ENCODE measurements at regions not wholly inside any gene's neighbourhood (a gene's known extent, or its start where the extent isn't known, plus 50 kb on each side); places are given as distances from the start of the nearest gene placed in this dataset.

- H3K27ac ChIP-seq: no peak overlapping the region
- DNase-seq (ENCODE audit: low spot score): no peak
- H3K4me3 ChIP-seq: no peak overlapping the region
- TF ChIP-seq CTCF (IDR thresholded peaks at IDR 0.05): no peak
These were observed 73.5 kb downstream of the GLUD2 start for GRCh38 chrX:121120690-121121605.

GRCh38 chrX:121122332-121122731, 74.9 kb downstream of the GLUD2 start:
- DNase-seq (ENCODE audit: low spot score): no peak
- no peak for TF ChIP-seq CTCF (IDR thresholded peaks at IDR 0.05)
- Histone ChIP-seq H3K27ac (no peak overlapping the region), H3K4me3 (no peak overlapping the region)

- no peak for TF ChIP-seq CTCF (IDR thresholded peaks at IDR 0.05)
- DNase-seq (ENCODE audit: low spot score): no peak
- no peak overlapping the region for H3K4me3 ChIP-seq
- no peak overlapping the region for H3K27ac ChIP-seq
These were observed 81.8 kb downstream of the GLUD2 start for GRCh38 chrX:121128925-121129877.

- no peak for TF ChIP-seq CTCF (IDR thresholded peaks at IDR 0.05)
- Histone ChIP-seq H3K27ac (no peak overlapping the region), H3K4me3 (no peak overlapping the region)
- DNase-seq (ENCODE audit: low spot score): no peak
These were observed 85.3 kb downstream of the GLUD2 start for GRCh38 chrX:121132675-121133074.

- no peak for TF ChIP-seq CTCF (IDR thresholded peaks at IDR 0.05)
- H3K27ac ChIP-seq: no peak overlapping the region
- no peak for DNase-seq (ENCODE audit: low spot score)
- no peak overlapping the region for H3K4me3 ChIP-seq
These were observed 88.2 kb downstream of the GLUD2 start for GRCh38 chrX:121135488-121136207.

GRCh38 chrX:121146059-121146628, 98.7 kb downstream of the GLUD2 start:
- no peak overlapping the region for H3K4me3 ChIP-seq
- DNase-seq (ENCODE audit: low spot score): no peak
- H3K27ac ChIP-seq: no peak overlapping the region
- no peak for TF ChIP-seq CTCF (IDR thresholded peaks at IDR 0.05)

Data from coronary artery (tissue), 2 donors.